Ovary (tissue), 7 donors: ENCODE measurements at regions not wholly inside any gene's neighbourhood (a gene's known extent, or its start where the extent isn't known, plus 50 kb on each side); places are given as distances from the start of the nearest gene placed in this dataset.

Source experiments
- DNase-seq, 5 donors: peaks; one replicate each; pipeline ENCODE4 v3.0.0-alpha.2; 2019 to 2020
- H3K27ac ChIP-seq, 2 donors: fragments of 200-600 bp; one replicate each; pipeline versions ENCODE4 v1.5.1 to v1.8.0; 2019 to 2022
- H3K27me3 ChIP-seq: fragments of 200-600 bp; one replicate; pipeline ENCODE4 v1.8.0; 2022
- H3K36me3 ChIP-seq: fragments of 200-600 bp; sonication (generic); one replicate; pipeline ENCODE4 v1.5.1; 2019
- H3K4me1 ChIP-seq: one replicate; pipeline ENCODE4 v1.8.1; 2013; ENCODE audit warnings: mild to moderate bottlenecking, moderate library complexity; ENCODE audit not compliant: insufficient read depth
- H3K4me3 ChIP-seq: fragments of 200-600 bp; sonication (generic); one replicate; pipeline ENCODE4 v1.5.1; 2017
- H3K9me3 ChIP-seq, 2 donors: fragments of 200-600 bp in 1 of 2; sonication (generic) in 1 of 2; one replicate each; pipeline versions ENCODE4 v1.5.1 to v1.8.1; 2013 to 2019; ENCODE audit warnings: mild to moderate bottlenecking in 1 of 2, moderate library complexity in 1 of 2
- EP300 ChIP-seq: sonication (generic); formaldehyde crosslinking; IDR thresholded peaks from one replicate; pipeline ENCODE4 v1.6.1; 2017; ENCODE audit warnings: antibody characterized with exemption
- POLR2A ChIP-seq: fragments of 450-650 bp; IDR thresholded peaks from one replicate; pipeline ENCODE4 v1.6.1; 2017; ENCODE audit warnings: antibody characterized with exemption, mild to moderate bottlenecking, moderate library complexity
- WGBS, 3 donors: extraction: QIAGEN DNeasy Blood & Tissue Kit in 1 of 3; methylation state at CpG; one replicate each; pipeline versions ENCODE4 v1.1.5 to v1.1.7; 2013 to 2017; 5-methylcytosine and 5-hydroxymethylcytosine counted together
- intact Hi-C, 4 donors: fragments of 100-400 bp; cut with DNase I; formaldehyde crosslinking; loops; one replicate each; pipeline versions ENCODE4 v1.11.0 to v1.15.1; 2022 to 2023
- TF ChIP-seq, protein P1 (sequence below), 3 donors: fragments of 450-650 bp in 2 of 3; fragments of 200-600 bp in 1 of 3; IDR thresholded peaks; one replicate each; pipeline versions ENCODE4 v1.5.1 to v1.8.0; 2016 to 2022; ENCODE audit warnings: antibody characterized with exemption in 3 of 3, mild to moderate bottlenecking in 1 of 3
- donor health status: DM: no; HTN: no; CAD: no; lungs with moderate emphysema.
- donor health status: DM: no; HTN: no; CAD: no.
- donor health status: Bipolar disorder and iron deficiency.
- donor health status: DM: no; HTN: no; CAD: no.
- donor health status: DM: yes; HTN: yes; CAD: no.

DNA sequence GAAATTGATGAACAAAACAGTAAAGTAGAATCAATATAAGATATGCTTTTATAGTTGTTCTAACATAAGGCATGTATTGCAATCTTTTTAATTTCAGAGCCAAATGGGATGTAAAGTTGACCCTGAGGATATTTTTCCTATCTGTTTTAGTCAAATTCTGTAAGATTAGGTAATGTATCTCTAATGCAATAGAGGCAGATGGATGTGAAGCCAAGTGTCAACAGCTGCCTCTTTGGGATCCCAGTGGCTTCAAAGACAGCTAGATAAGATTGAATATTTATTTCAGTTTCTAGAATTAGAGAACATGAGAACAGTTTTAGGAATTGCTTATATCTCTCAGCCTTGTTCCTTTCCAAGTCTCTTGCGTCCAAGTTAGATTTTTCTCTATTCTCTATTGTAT is 208.3 kb downstream of the DNAJB9 start:
- intact Hi-C loops = no loop called here
- no peak for TF ChIP-seq POLR2A
- TF ChIP-seq, protein P1, sequence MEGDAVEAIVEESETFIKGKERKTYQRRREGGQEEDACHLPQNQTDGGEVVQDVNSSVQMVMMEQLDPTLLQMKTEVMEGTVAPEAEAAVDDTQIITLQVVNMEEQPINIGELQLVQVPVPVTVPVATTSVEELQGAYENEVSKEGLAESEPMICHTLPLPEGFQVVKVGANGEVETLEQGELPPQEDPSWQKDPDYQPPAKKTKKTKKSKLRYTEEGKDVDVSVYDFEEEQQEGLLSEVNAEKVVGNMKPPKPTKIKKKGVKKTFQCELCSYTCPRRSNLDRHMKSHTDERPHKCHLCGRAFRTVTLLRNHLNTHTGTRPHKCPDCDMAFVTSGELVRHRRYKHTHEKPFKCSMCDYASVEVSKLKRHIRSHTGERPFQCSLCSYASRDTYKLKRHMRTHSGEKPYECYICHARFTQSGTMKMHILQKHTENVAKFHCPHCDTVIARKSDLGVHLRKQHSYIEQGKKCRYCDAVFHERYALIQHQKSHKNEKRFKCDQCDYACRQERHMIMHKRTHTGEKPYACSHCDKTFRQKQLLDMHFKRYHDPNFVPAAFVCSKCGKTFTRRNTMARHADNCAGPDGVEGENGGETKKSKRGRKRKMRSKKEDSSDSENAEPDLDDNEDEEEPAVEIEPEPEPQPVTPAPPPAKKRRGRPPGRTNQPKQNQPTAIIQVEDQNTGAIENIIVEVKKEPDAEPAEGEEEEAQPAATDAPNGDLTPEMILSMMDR (IDR thresholded peaks at IDR 0.05) = no peak
- no peak for TF ChIP-seq EP300
- no peaks in the 10 kb centered on the region for H3K36me3 ChIP-seq
- no peaks in the 10 kb centered on the region for H3K27me3 ChIP-seq
- no peak for DNase-seq
- no peak overlapping the region for H3K27ac ChIP-seq
- no peaks in the 10 kb centered on the region for H3K9me3 ChIP-seq
- WGBS, 3 donors = 51 to 56% (median 51%) methylated on average over 1 of the region's 1 CpG
- H3K4me3 ChIP-seq = no peak overlapping the region
- H3K4me1 ChIP-seq = no peaks in the 10 kb centered on the region

DNA sequence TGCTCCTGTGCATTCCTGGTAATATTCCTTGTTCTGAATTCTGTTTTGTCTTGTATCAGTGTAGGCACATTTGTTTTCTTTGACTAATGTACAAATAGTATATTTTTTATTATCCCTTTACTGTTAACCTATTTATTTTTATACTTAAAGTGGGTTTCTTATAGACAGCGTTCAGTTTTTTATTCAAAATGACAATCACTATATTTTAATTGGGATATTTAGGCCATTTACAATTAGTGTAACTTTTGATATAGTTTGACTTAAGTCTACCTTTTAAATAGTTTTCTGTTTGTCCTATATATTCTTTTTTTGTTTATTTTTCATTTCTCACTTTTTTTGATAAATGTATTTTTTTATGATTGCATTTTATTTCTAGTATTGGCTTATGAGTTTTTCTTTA is 219.8 kb downstream of the DNAJB9 start:
- H3K4me3 ChIP-seq = no peak overlapping the region
- 93 to 98% (median 95%) methylated on average over 1 of the region's 1 CpG for WGBS, 3 donors
- no peaks in the 10 kb centered on the region for H3K9me3 ChIP-seq
- intact Hi-C loops = no loop called here
- peaks cover 3% of the 10 kb centered on the region for H3K27me3 ChIP-seq
- no peak overlapping the region for H3K27ac ChIP-seq
- H3K4me1 ChIP-seq = no peaks in the 10 kb centered on the region
- no peaks in the 10 kb centered on the region for H3K36me3 ChIP-seq
- DNase-seq = no peak
- TF ChIP-seq, protein P1 (IDR thresholded peaks at IDR 0.05) = no peak

DNA sequence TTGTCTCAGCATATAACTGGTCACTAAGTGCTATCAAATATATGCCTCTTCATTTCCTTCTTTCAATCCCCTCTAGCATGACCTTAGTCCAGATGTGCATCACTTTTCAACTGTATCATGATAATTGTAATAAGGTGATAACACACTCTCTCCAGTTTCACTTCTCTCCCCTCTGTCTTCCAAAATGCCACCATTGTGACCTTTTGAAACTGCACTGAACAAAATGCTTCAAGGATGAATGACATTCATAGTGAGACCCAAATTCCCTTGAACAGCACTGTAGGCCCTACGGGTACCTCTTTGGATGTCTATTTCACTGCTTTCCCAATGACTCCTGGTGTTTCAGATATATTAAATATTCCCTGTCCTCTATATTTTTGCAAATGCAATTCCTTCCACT is 224.8 kb downstream of the DNAJB9 start:
- no peaks in the 10 kb centered on the region for H3K9me3 ChIP-seq
- no peaks in the 10 kb centered on the region for H3K36me3 ChIP-seq
- intact Hi-C loops = no loop called here
- 83 to 86% (median 84%) methylated on average over 1 of the region's 1 CpG for WGBS, 3 donors
- H3K27me3 ChIP-seq = peaks cover under 1% of the 10 kb centered on the region
- H3K27ac ChIP-seq = no peak overlapping the region
- H3K4me3 ChIP-seq = no peak overlapping the region
- H3K4me1 ChIP-seq = no peaks in the 10 kb centered on the region
- TF ChIP-seq POLR2A = no peak
- TF ChIP-seq EP300 = no peak
- TF ChIP-seq, protein P1 (IDR thresholded peaks at IDR 0.05) = no peak
- no peak for DNase-seq

GRCh38 chr7:108802650-108803049 is 233.0 kb downstream of the DNAJB9 start:
- H3K4me1 ChIP-seq = no peaks in the 10 kb centered on the region
- intact Hi-C loops = no loop called here
- DNase-seq = no peak
- H3K36me3 ChIP-seq = no peaks in the 10 kb centered on the region
- TF ChIP-seq EP300 = no peak
- TF ChIP-seq POLR2A = no peak
- TF ChIP-seq, protein P1 (IDR thresholded peaks at IDR 0.05) = no peak
- WGBS, 3 donors = 80 to 83% (median 82%) methylated on average over 2 of the region's 2 CpGs
- no peak overlapping the region for H3K27ac ChIP-seq
- no peaks in the 10 kb centered on the region for H3K9me3 ChIP-seq
- H3K4me3 ChIP-seq = no peak overlapping the region
- H3K27me3 ChIP-seq = no peaks in the 10 kb centered on the region
